ENCODE measurements at regions not wholly inside any gene's neighbourhood (a gene's known extent, or its start where the extent isn't known, plus 50 kb on each side); places are given as distances from the start of the nearest gene placed in this dataset.

- intact Hi-C loops (cut with DNase I): no loop called here
- DNase-seq: no peak
- Histone ChIP-seq H3K4me1 (no peaks in the 10 kb centered on the region), H3K4me3 (no peak overlapping the region), H3K9me3 (no peaks in the 10 kb centered on the region), H3K36me3 (no peaks in the 10 kb centered on the region), H3K27me3 (no peaks in the 10 kb centered on the region), H3K27ac (no peak overlapping the region)
- ATAC-seq: no peak
- no peak for TF ChIP-seq CTCF (IDR thresholded peaks at IDR 0.05)
Observed at GRCh38 chr3:135310317-135310716, 515.3 kb downstream of the EPHB1 start.

- no peak for ATAC-seq
- Histone ChIP-seq H3K27ac (no peak overlapping the region), H3K9me3 (no peaks in the 10 kb centered on the region), H3K36me3 (no peaks in the 10 kb centered on the region), H3K4me3 (no peak overlapping the region), H3K27me3 (no peaks in the 10 kb centered on the region), H3K4me1 (no peaks in the 10 kb centered on the region)
- no peak for DNase-seq
- TF ChIP-seq CTCF (IDR thresholded peaks at IDR 0.05): no peak
- intact Hi-C loops (cut with DNase I): no loop called here
Observed at GRCh38 chr3:135311699-135312098, 516.6 kb downstream of the EPHB1 start.

GRCh38 chr3:135314237-135314636 lies 519.2 kb downstream of the EPHB1 start:
- Histone ChIP-seq H3K9me3 (no peaks in the 10 kb centered on the region), H3K27me3 (no peaks in the 10 kb centered on the region), H3K27ac (no peak overlapping the region), H3K4me3 (no peak overlapping the region), H3K4me1 (no peaks in the 10 kb centered on the region), H3K36me3 (no peaks in the 10 kb centered on the region)
- intact Hi-C loops (cut with DNase I): no loop called here
- no peak for TF ChIP-seq CTCF (IDR thresholded peaks at IDR 0.05)
- ATAC-seq (no peak), DNase-seq (no peak)

GRCh38 chr3:135324301-135324700 lies 529.2 kb downstream of the EPHB1 start:
- TF ChIP-seq CTCF (IDR thresholded peaks at IDR 0.05): no peak
- DNase-seq: no peak
- intact Hi-C loops (cut with DNase I): no loop called here

GRCh38 chr3:135325096-135325495 lies 530.0 kb downstream of the EPHB1 start:
- intact Hi-C loops (cut with DNase I): no loop called here
- Histone ChIP-seq H3K4me3 (no peak overlapping the region), H3K4me1 (no peaks in the 10 kb centered on the region), H3K27me3 (peaks cover 9% of the 10 kb centered on the region), H3K27ac (no peak overlapping the region), H3K9me3 (no peaks in the 10 kb centered on the region), H3K36me3 (no peaks in the 10 kb centered on the region)
- no peak for ATAC-seq
- TF ChIP-seq CTCF (IDR thresholded peaks at IDR 0.05): no peak
- DNase-seq: no peak

More at GRCh38 chr3:135324301-135324700, 529.2 kb downstream of the EPHB1 start:
- H3K4me1 ChIP-seq: no peaks in the 10 kb centered on the region
- H3K9me3 ChIP-seq: no peaks in the 10 kb centered on the region
- ATAC-seq: no peak
- H3K4me3 ChIP-seq: no peak overlapping the region
- H3K27ac ChIP-seq: no peak overlapping the region
- no peaks in the 10 kb centered on the region for H3K36me3 ChIP-seq
- H3K27me3 ChIP-seq: peaks cover 9% of the 10 kb centered on the region

GRCh38 chr3:135325726-135326235 lies 530.7 kb downstream of the EPHB1 start:
- DNase-seq: no peak
- H3K4me1 ChIP-seq: no peaks in the 10 kb centered on the region
- no peaks in the 10 kb centered on the region for H3K9me3 ChIP-seq
- TF ChIP-seq CTCF (IDR thresholded peaks at IDR 0.05): no peak
- ATAC-seq: no peak
- no peak overlapping the region for H3K27ac ChIP-seq
- H3K36me3 ChIP-seq: no peaks in the 10 kb centered on the region
- intact Hi-C loops (cut with DNase I): no loop called here
- peaks cover 9% of the 10 kb centered on the region for H3K27me3 ChIP-seq
- no peak overlapping the region for H3K4me3 ChIP-seq
